Dendritic cell treated with granulocyte-macrophage colony-stimulating factor and Interleukin-4, amounts not matched to agents 40 ng/mL and 50 ng/mL, for 4 days (primary cell): ENCODE measurements at regions not wholly inside any gene's neighbourhood (a gene's known extent, or its start where the extent isn't known, plus 50 kb on each side); places are given as distances from the start of the nearest gene placed in this dataset.
"Not testable (repeated sequence)": the region's sequence is repeated elsewhere in the genome, so short reads cannot be mapped to it uniquely, and the experiment has no call there.

Source experiments
- H3K27ac Mint-ChIP-seq: one replicate; pipeline ENCODE4 v1.8.0; 2022; ENCODE audit warnings: mild to moderate bottlenecking, mixed read lengths
- H3K27me3 Mint-ChIP-seq: one replicate; pipeline ENCODE4 v1.8.0; 2022; ENCODE audit warnings: mild to moderate bottlenecking, mixed read lengths
- H3K36me3 Mint-ChIP-seq: one replicate; pipeline ENCODE4 v1.8.0; 2022; ENCODE audit warnings: low read depth, mixed read lengths
- H3K4me1 Mint-ChIP-seq: one replicate; pipeline ENCODE4 v1.8.0; 2022; ENCODE audit warnings: low read depth, mixed read lengths
- H3K4me3 Mint-ChIP-seq: one replicate; pipeline ENCODE4 v1.8.0; 2022; ENCODE audit warnings: mild to moderate bottlenecking, moderate library complexity, mixed read lengths
- H3K9me3 Mint-ChIP-seq: one replicate; pipeline ENCODE4 v1.8.0; 2022; ENCODE audit warnings: mixed read lengths
- intact Hi-C: fragments of 100-400 bp; cut with micrococcal nuclease; formaldehyde crosslinking; loops from one replicate; pipeline ENCODE4 v1.15.0; 2022

GRCh38 chr13:74258961-74259360 is 124.8 kb upstream of the KLF12 start:
- H3K27ac Mint-ChIP-seq: no peak overlapping the region
- H3K36me3 Mint-ChIP-seq: no peaks in the 10 kb centered on the region

GRCh38 chr13:74256969-74257368 is 122.8 kb upstream of the KLF12 start:
- Mint-ChIP-seq H3K4me3 (no peak overlapping the region), H3K27ac (no peak overlapping the region), H3K27me3 (no peaks in the 10 kb centered on the region), H3K36me3 (no peaks in the 10 kb centered on the region), H3K9me3 (peaks cover 3% of the 10 kb centered on the region), H3K4me1 (no peaks in the 10 kb centered on the region)
- intact Hi-C loops: no loop called here

More at GRCh38 chr13:74258961-74259360, 124.8 kb upstream of the KLF12 start:
- peaks cover 11% of the 10 kb centered on the region for H3K9me3 Mint-ChIP-seq
- H3K27me3 Mint-ChIP-seq: no peaks in the 10 kb centered on the region
- no peaks in the 10 kb centered on the region for H3K4me1 Mint-ChIP-seq
- H3K4me3 Mint-ChIP-seq: no peak overlapping the region
- intact Hi-C loops: no loop called here

GRCh38 chr13:74253161-74253560 is 119.0 kb upstream of the KLF12 start:
- no peaks in the 10 kb centered on the region for H3K36me3 Mint-ChIP-seq
- no peak overlapping the region for H3K4me3 Mint-ChIP-seq
- no peaks in the 10 kb centered on the region for H3K27me3 Mint-ChIP-seq
- intact Hi-C loops: no loop called here
- H3K4me1 Mint-ChIP-seq: no peaks in the 10 kb centered on the region
- peaks cover 11% of the 10 kb centered on the region for H3K9me3 Mint-ChIP-seq
- no peak overlapping the region for H3K27ac Mint-ChIP-seq

GRCh38 chr13:74251778-74252519 is 117.7 kb upstream of the KLF12 start:
- H3K36me3 Mint-ChIP-seq: no peaks in the 10 kb centered on the region
- intact Hi-C loops: no loop called here
- peaks cover 14% of the 10 kb centered on the region for H3K9me3 Mint-ChIP-seq
- no peak overlapping the region for H3K4me3 Mint-ChIP-seq
- no peaks in the 10 kb centered on the region for H3K27me3 Mint-ChIP-seq
- H3K27ac Mint-ChIP-seq: no peak overlapping the region
- no peaks in the 10 kb centered on the region for H3K4me1 Mint-ChIP-seq

GRCh38 chr13:74250738-74251190 is 116.6 kb upstream of the KLF12 start:
- intact Hi-C loops: no loop called here
- H3K27me3 Mint-ChIP-seq: no peaks in the 10 kb centered on the region
- no peaks in the 10 kb centered on the region for H3K4me1 Mint-ChIP-seq
- H3K9me3 Mint-ChIP-seq: peaks cover 14% of the 10 kb centered on the region
- H3K36me3 Mint-ChIP-seq: no peaks in the 10 kb centered on the region
- H3K4me3 Mint-ChIP-seq: no peak overlapping the region
- no peak overlapping the region for H3K27ac Mint-ChIP-seq

GRCh38 chr13:74248477-74248876 is 114.3 kb upstream of the KLF12 start:
- Mint-ChIP-seq H3K27ac (no peak overlapping the region), H3K4me1 (no peaks in the 10 kb centered on the region), H3K36me3 (no peaks in the 10 kb centered on the region), H3K4me3 (no peak overlapping the region), H3K9me3 (peaks cover 14% of the 10 kb centered on the region), H3K27me3 (no peaks in the 10 kb centered on the region)
- intact Hi-C loops: no loop called here

- Mint-ChIP-seq H3K4me3 (no peak overlapping the region), H3K27me3 (no peaks in the 10 kb centered on the region), H3K27ac (no peak overlapping the region), H3K4me1 (no peaks in the 10 kb centered on the region), H3K9me3 (peaks cover 26% of the 10 kb centered on the region), H3K36me3 (no peaks in the 10 kb centered on the region)
- intact Hi-C loops: no loop called here
Observed at GRCh38 chr13:74246487-74246886, 112.3 kb upstream of the KLF12 start.

- Mint-ChIP-seq H3K4me3 (no peak overlapping the region), H3K4me1 (no peaks in the 10 kb centered on the region), H3K27me3 (no peaks in the 10 kb centered on the region), H3K36me3 (no peaks in the 10 kb centered on the region), H3K27ac (no peak overlapping the region), H3K9me3 (peaks cover 22% of the 10 kb centered on the region)
- intact Hi-C loops: no loop called here
Observed at GRCh38 chr13:74243637-74244526, 109.7 kb upstream of the KLF12 start.

- H3K4me3 Mint-ChIP-seq, H3K27me3 Mint-ChIP-seq, H3K36me3 Mint-ChIP-seq, intact Hi-C loops, H3K27ac Mint-ChIP-seq, H3K4me1 Mint-ChIP-seq: not testable (repeated sequence)
- peaks cover 12% of the 10 kb centered on the region for H3K9me3 Mint-ChIP-seq
Observed at GRCh38 chr13:74241343-74241742, 107.1 kb upstream of the KLF12 start.

GRCh38 chr13:74230984-74231501 is 96.8 kb upstream of the KLF12 start:
- no peaks in the 10 kb centered on the region for H3K27me3 Mint-ChIP-seq
- no peaks in the 10 kb centered on the region for H3K36me3 Mint-ChIP-seq
- H3K27ac Mint-ChIP-seq: no peak overlapping the region
- H3K9me3 Mint-ChIP-seq: peaks cover 22% of the 10 kb centered on the region
- intact Hi-C loops: no loop called here
- no peak overlapping the region for H3K4me3 Mint-ChIP-seq
- H3K4me1 Mint-ChIP-seq: no peaks in the 10 kb centered on the region

- Mint-ChIP-seq H3K4me3 (no peak overlapping the region), H3K9me3 (peaks cover 22% of the 10 kb centered on the region), H3K27me3 (no peaks in the 10 kb centered on the region), H3K27ac (no peak overlapping the region), H3K4me1 (no peaks in the 10 kb centered on the region), H3K36me3 (no peaks in the 10 kb centered on the region)
- intact Hi-C loops: no loop called here
Observed at GRCh38 chr13:74229242-74229641, 95.0 kb upstream of the KLF12 start.

GRCh38 chr13:74227476-74228158 is 93.4 kb upstream of the KLF12 start:
- no peak overlapping the region for H3K27ac Mint-ChIP-seq
- no peak overlapping the region for H3K4me3 Mint-ChIP-seq
- no peaks in the 10 kb centered on the region for H3K36me3 Mint-ChIP-seq
- H3K27me3 Mint-ChIP-seq: no peaks in the 10 kb centered on the region
- peaks cover 22% of the 10 kb centered on the region for H3K9me3 Mint-ChIP-seq
- intact Hi-C loops: no loop called here
- no peaks in the 10 kb centered on the region for H3K4me1 Mint-ChIP-seq

GRCh38 chr13:74226791-74227475 is 92.7 kb upstream of the KLF12 start:
- no peaks in the 10 kb centered on the region for H3K27me3 Mint-ChIP-seq
- H3K9me3 Mint-ChIP-seq: peaks cover 23% of the 10 kb centered on the region
- no peaks in the 10 kb centered on the region for H3K36me3 Mint-ChIP-seq
- H3K4me1 Mint-ChIP-seq: no peaks in the 10 kb centered on the region
- H3K4me3 Mint-ChIP-seq: no peak overlapping the region
- intact Hi-C loops: no loop called here
- H3K27ac Mint-ChIP-seq: no peak overlapping the region
